DMS 273 (cell line): ENCODE measurements at regions not wholly inside any gene's neighbourhood (a gene's known extent, or its start where the extent isn't known, plus 50 kb on each side); places are given as distances from the start of the nearest gene placed in this dataset.
"Not testable (repeated sequence)": the region's sequence is repeated elsewhere in the genome, so short reads cannot be mapped to it uniquely, and the experiment has no call there.

Experiments
- DNase-seq: peaks from one replicate; lab custom pipeline; 2025; ENCODE audit not compliant: unreplicated experiment; lab: John Stamatoyannopoulos, UW

- DNase-seq: no peak
Measured at GRCh38 chr1:192904438-192904895, 95.6 kb downstream of the RGS2 start.

GRCh38 chr1:192905049-192905448, 96.2 kb downstream of the RGS2 start:
- DNase-seq: no peak

- DNase-seq: no peak
Measured at GRCh38 chr1:192906334-192906733, 97.5 kb downstream of the RGS2 start.

- DNase-seq: no peak
Measured at GRCh38 chr1:192907545-192908243, 98.9 kb downstream of the RGS2 start.

- not testable (repeated sequence) for DNase-seq
Measured at GRCh38 chr1:192911896-192912656, 103.2 kb downstream of the RGS2 start.

GRCh38 chr1:192913683-192914082, 104.8 kb downstream of the RGS2 start:
- DNase-seq: no peak

GRCh38 chr1:192914092-192914491, 105.3 kb downstream of the RGS2 start:
- no peak for DNase-seq

- no peak for DNase-seq
Measured at GRCh38 chr1:192914696-192915095, 105.9 kb downstream of the RGS2 start.

GRCh38 chr1:192916021-192916420, 107.2 kb downstream of the RGS2 start:
- no peak for DNase-seq

- DNase-seq: no peak
Measured at GRCh38 chr1:192918259-192918658, 109.4 kb downstream of the RGS2 start.

- DNase-seq: no peak
Measured at GRCh38 chr1:192920412-192920811, 111.6 kb downstream of the RGS2 start.

GRCh38 chr1:192925609-192926008, 116.8 kb downstream of the RGS2 start:
- no peak for DNase-seq

GRCh38 chr1:192926736-192927135, 117.9 kb downstream of the RGS2 start:
- DNase-seq: no peak

- no peak for DNase-seq
Measured at GRCh38 chr1:192927496-192927895, 118.7 kb downstream of the RGS2 start.

- DNase-seq: no peak
Measured at GRCh38 chr1:192929597-192929996, 120.8 kb downstream of the RGS2 start.

- no peak for DNase-seq
Measured at GRCh38 chr1:192933744-192934143, 124.9 kb downstream of the RGS2 start.

GRCh38 chr1:192936313-192937018, 122.7 kb downstream of the UCHL5 start:
- DNase-seq: no peak

- DNase-seq: no peak
Measured at GRCh38 chr1:192937128-192937527, 122.0 kb downstream of the UCHL5 start.

- DNase-seq: no peak
Measured at GRCh38 chr1:192939440-192939839, 119.7 kb downstream of the UCHL5 start.

GRCh38 chr1:192940658-192941057, 118.5 kb downstream of the UCHL5 start:
- DNase-seq: no peak

- no peak for DNase-seq
Measured at GRCh38 chr1:192941722-192942411, 117.3 kb downstream of the UCHL5 start.
